HG02970 (cell line): ENCODE measurements at regions not wholly inside any gene's neighbourhood (a gene's known extent, or its start where the extent isn't known, plus 50 kb on each side); places are given as distances from the start of the nearest gene placed in this dataset.
"Not testable (repeated sequence)": the region's sequence is repeated elsewhere in the genome, so short reads cannot be mapped to it uniquely, and the experiment has no call there.

Source experiments
- ATAC-seq: cut with Tn5 transposase; IDR thresholded peaks from one replicate; pipeline ENCODE4 v1.9.1; 2021; ENCODE audit warnings: mild to moderate bottlenecking, moderate library complexity, moderate number of reproducible peaks; ENCODE audit not compliant: unreplicated experiment, low FRiP score

DNA sequence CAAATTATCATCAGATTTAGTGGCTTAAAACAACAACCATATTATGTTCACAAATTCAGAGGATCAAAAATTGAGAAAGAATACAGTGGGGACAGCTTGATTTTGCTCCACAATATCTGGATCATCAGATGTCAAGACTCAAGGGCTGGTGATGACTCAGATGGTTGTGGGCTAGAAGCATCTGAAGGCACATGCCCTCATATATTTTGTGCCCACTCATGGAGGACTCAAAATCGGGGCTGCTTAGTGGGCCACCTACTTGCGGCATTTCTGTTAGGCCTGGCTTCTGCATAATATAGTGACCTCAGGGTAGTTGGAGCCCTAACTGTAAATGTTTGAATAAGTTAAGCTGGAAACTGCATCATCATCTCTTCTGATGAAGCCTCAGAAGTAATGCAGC lies 584.5 kb downstream of the SLC16A7 start:
- no peak for ATAC-seq

DNA sequence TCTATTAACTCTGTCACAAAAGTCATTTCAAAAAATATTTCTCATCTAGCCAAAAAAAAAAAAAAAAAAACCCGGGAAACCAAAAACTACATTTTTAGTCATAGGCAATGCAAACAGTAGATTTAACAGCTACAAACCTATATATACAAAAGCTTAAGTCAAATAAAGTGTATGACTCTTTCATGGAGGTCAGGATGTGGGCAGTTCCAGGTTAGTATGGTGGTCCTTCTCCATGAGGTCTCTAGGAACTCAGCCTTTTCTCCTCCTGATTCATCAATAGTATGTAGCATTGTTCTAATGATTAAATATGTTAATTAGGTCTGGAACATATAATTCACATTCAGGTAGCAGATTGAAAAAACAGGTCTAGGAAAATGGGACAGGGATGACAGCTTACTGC lies 586.5 kb downstream of the SLC16A7 start:
- ATAC-seq, result no peak

DNA sequence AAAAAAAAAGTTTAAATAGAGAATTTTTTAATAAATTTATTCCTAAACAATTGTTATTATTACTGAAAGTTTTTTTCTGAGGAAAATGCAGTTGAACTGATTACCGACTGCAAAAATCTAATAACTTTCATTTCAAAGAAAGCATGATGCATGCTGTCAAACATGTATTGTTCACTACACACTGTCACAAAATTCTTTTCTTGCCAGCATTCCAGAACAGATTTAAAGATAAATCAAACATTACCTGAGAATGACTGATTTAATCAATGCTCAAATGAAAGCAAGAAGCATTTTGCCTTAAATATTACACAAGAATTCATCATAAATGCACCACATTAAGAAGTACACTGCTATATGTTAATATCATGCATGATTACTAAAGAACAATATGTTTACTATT lies 588.3 kb downstream of the SLC16A7 start:
- ATAC-seq, result no peak

DNA sequence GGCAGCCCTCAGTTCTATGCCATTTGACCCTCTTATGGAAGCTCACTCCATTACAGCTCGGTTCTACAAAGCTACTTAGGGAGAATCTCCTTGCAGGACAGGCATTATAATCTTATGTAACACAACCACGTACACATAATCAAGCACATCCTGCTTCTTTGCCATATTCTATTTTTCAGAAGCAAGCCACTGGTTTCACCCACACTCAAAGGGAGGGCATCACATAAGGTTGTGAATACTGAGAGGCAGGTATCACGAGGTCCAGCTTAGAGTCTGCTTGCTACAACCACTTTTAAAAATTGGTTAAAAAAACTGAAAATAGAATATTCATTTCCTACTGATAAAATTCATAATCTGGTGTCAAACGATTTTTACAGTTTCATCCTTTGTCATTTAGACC lies 589.2 kb downstream of the SLC16A7 start:
- no peak for ATAC-seq

DNA sequence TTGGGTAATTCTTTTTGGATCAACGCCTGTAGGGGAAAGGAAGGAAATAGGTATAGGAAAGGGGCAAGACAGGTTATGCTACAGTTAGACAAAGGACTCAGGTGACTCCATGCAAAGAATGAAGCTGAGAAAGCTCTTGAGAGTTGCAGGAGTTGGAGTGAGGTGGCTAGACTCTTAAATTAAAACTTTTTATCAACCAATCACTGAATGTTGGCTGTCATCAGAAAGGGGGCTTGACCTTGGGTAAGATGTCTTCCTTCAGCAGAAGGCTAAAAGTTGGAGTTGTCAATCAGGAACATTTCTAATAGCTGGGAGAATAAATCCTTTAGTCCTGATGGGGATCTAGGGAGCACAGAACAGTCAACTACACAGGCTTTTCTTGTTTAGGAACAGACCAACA lies 595.4 kb downstream of the SLC16A7 start:
- no peak for ATAC-seq

DNA sequence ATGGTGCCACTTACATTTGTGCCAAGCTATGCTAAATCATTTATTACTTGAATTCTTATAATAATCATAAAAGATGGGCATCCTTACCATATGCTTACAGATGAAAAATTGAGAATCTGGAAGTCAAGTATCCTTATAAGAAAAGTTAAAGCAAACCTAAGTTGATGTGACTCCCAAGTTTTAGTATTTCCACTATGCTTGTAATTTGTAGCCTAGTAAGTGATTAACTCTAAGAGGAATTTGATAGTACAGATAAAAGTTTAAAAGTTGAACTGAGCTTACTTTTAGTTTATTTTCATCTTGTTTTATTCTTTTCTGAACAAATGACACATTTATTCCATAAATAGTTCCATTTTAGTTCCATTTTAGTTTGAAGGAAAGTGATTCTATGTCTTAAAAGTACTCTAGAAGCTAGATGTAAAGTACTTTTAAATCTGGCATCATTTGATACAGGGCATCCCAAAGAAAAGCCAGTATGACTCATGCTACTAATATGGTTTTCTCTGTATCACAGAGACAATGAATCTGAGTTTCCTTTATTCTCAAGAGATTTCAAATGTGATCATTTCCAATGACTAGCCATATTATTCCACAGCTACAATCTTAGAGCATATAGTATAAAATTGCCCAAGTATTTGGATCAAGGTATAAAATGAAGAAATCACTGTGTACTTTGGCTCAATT lies 596.0 kb downstream of the SLC16A7 start:
- no peak for ATAC-seq

DNA sequence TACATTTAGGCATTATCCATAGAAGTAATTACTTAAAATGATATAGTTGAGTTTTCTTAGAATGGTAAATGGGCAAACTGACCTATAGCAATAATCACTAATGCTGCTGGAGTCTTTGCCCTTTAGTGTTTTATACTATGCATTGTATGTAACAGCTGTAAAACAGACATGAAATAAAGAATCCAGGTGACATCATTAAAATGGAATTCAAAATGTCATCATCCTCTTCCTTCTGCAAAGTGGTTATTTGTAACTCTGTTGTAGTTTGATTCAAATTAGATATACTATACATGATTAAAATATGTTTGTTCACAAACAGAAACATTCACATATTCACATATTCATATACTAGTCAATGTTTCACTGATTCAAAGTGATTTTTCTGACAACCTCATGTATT lies 598.8 kb downstream of the SLC16A7 start:
- ATAC-seq, result no peak

DNA sequence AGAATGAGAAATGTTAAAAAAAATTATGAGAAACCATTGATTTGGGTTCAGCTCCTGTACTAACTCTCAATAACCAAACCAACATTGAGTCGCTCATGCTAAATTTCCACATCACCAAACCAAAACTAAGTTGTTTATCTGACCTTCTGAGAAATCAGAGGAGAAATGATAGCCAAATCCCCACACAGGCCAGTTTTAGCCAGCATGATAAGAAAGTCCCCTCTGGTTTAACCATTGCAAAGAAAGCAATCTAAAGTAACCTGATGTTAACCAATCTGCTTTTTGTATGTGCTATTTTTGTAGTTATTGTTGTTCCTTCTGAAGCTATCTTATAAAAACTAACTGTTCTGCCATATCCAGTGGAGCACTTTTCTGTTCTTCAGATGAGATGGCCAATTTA lies 599.7 kb downstream of the SLC16A7 start:
- ATAC-seq, result no peak

DNA sequence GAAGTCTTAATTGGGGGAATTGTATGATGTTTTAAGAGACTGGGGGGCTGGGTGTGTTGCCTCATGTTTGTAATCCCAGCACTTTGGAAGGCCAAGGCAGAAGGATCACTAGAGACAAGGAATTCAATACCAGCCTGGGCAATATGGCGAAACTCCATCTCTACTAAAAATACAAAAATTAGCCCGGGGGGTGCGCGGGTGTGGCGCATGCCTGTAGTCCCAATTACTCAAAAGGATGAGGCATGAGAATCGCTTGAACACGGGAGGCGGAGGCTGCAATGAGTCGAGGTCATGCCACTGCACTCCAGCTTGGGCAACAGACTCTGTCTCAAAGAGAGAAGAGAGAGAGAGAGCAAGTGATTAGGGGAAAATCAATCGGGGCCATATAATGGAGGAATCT lies 600.5 kb downstream of the SLC16A7 start:
- no peak for ATAC-seq

DNA sequence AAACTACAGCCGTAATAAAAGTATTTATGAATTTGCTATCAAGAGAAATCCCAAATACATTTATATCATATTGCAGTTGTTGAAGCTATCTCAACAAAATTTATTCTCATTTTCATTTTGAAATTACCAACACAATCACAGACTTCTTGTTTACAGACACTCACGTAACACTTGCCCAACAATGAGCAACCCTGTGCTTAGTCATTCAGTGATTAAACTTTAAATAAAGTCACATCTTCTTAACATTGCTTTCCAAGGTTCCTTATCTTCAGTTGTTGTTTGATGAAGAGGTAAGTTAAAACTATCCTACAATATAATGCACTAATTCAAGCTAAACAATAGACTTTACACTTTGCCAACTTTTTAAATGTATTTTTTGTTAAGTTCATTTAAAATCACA lies 601.8 kb downstream of the SLC16A7 start:
- ATAC-seq, result no peak

DNA sequence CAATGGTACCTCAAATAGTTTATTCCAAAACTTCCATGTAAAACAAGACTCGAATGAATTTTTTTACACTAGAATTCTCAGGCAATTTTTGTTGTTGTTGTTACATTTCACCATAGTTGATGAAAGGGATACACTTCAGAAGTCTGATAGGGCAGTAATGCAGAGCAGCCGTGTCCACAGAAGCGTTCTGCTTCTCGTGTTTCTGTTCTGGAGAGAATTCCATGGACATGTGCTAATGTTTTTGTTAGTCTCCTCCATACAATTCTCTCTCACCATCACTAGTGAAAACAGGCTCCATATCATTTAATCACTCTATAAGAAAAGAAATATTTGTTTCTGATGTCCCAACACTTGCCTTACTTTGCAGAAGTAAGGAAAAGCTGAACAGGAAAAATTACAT lies 606.1 kb downstream of the SLC16A7 start:
- no peak for ATAC-seq

DNA sequence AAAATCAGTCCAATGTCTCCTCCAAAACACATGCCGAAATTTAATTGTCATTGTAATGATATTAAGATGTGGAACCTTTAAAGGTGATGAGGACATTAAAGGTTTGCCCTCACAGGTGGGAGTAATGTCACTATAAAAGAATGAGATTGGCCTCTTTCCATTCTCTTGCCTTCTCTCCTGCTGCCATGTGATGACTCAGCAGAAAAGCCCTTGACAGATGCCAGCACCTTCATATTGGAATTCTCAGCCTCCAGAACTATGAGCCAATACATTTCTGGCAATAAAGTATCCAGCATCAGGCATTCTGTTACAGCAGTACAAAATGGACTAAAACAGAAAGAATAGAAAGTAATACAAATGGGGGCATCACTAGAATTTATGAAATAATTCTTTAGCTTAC lies 609.7 kb downstream of the SLC16A7 start:
- no peak for ATAC-seq

DNA sequence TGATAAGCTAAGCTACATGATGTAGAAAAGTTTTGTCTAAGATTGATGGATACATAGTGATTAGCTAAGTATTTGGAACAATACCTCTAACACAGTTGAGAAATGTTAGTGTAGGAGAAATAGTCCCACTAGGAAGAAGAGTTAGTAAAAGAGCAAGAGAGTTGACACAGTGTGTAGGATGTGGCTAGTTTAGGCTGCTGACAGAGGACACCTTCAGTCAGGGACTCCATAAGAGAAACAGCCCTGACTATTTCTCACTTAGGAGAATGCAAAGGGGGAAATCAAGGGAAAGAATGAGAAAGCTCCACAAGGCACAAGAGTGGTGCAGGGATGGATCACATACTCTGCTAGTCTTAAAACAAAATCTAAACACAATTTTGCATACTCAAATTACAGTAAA lies 613.7 kb downstream of the SLC16A7 start:
- no peak for ATAC-seq

DNA sequence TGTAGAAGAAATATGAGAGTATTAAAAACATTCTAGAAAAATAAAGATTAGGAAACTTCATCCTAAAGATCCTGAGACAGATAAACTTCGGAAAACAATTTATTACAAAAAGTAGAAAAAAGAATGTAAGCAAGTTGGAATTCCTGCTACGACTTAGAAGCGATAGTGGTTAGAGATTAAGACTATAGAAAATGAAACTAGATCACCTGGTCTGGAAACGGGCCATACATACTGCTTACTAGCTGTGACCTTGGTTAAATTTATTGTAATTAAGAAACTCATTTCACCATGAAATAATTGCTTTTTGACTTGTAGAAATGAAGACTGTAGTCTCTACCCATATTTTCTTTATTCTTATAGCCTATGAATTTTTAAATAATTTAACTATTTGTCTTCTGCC lies 614.1 kb downstream of the SLC16A7 start:
- no peak for ATAC-seq

DNA sequence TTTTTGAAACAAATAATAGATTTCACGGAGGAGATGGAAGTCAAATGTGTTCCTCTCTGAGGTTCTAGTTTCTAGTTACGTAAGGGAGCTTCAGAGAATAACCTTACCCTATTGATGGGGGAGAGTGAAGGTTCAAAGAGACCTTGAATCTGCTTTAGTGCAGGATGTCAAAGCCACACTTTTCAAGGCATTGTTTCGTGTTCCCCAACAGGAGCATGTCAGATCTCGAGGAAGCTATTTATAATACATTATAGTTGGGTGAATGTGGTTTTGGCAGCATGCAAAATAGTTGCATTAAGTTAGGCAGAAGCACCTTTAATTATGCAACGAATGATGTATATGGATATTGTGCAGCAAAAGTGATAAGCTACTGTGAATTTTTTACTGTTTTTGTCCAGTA lies 614.9 kb downstream of the SLC16A7 start:
- ATAC-seq, result no peak

DNA sequence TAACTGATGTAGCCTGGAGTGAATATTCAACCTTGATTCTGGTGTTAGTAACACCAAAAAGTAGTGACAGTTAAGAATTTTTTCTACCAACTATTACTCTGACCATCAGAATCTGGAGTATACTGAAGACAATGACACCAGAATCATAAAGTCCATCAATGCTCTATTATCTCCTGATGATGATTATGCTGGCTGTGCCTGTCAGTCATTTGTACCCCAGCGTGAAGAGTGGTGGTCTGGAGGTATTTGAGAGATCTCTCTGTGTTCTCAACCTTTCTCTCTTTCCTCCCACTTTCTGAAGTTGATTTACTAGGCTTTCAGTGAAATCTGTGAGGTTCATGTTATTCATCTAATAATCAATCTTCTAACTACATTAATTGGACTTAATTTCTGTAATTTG lies 615.4 kb downstream of the SLC16A7 start:
- no peak for ATAC-seq

DNA sequence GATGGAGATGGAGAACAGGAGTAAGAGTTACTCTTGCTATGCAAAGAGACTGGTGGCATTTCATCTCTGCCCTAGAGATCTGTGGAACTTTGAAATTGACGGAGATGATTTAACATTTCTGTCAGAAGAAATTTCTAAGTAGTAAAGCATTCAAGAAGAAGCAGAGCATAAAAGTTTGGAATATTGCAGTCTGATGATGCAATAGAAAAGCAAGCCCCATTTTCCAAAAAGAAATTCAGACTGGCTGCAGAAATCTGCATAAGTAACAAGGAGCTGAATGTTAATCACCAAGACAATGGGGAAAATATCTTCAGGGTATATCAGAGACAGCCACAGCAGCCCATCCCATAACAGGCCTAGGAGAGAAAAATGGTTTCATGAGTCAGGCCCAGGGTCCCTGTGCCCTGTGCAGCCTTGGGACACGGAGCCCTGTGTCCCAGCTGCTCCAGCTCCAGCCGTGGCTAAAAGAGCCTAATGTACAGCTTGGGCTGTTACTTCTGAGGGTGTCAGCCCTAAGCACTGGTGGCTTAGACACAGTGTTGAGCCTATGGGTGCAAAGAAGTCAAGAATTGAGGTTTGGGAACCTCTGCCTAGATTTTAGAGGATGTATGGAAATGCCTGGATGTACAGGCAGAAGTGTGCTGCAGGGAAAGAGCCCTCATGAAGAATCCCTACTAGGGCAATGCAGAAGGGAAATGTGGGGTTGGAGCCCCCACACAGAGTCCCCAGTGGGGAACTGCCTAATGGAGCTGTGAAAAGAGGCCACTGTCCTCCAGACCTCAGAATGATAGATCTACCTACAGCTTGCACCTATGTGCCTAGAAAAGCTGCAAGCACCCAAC lies 616.6 kb downstream of the SLC16A7 start:
- no peak for ATAC-seq

DNA sequence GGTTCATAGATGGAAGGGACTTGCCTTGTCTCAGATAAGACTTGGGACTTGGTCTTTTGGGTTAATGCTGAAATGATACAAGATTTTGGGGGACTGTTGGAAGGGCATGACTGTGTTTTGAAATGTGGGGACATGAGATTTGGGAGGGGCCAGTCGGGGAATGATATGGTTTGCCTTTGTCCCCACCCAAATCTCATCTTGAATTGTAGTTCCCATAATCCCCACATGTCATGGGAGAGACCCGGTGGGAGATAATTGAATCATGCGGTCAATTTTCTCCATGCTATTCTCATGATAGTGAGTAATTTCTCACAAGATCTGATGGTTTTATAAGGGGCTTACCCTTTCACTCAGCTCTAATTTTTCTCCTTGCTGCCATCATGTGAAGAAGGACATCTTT lies 617.4 kb downstream of the SLC16A7 start:
- not testable (repeated sequence) for ATAC-seq

DNA sequence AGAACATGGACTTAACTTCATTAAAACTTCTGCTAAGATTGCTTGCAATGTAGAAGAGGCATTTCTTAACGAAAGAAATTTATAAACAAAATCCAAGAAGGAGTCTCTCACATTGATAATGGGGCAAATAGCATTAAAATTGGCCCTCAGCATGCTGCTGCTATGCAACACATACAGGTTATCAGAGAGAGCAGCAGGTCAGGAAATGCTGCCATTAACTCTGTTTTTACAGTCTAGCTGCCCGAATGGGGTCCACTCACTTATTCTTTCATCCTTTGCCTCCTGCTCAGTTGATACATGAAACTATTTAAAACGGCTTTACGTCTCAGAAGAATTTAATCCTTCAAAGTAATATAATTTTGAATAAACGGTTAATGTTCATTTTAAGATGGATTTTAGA lies 620.4 kb downstream of the SLC16A7 start:
- ATAC-seq, result no peak

DNA sequence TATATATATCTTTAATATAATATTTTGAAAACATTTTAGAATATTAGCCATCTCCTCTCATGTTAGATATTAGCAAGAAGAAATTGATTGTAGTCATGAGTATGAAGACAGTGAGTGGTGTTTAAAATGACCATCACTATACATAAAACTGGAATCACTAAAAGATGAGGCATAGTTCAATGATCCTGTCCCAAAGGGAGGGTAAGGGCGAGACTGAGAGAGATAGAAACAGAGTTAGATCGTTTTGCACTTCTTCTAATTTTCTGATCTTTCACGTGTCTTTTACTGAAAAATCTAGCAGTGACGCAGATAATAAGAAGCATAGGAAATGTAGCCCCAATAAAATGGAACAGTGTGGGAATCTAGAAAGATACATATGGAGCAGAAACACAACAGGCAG lies 627.4 kb downstream of the SLC16A7 start:
- ATAC-seq, result no peak

DNA sequence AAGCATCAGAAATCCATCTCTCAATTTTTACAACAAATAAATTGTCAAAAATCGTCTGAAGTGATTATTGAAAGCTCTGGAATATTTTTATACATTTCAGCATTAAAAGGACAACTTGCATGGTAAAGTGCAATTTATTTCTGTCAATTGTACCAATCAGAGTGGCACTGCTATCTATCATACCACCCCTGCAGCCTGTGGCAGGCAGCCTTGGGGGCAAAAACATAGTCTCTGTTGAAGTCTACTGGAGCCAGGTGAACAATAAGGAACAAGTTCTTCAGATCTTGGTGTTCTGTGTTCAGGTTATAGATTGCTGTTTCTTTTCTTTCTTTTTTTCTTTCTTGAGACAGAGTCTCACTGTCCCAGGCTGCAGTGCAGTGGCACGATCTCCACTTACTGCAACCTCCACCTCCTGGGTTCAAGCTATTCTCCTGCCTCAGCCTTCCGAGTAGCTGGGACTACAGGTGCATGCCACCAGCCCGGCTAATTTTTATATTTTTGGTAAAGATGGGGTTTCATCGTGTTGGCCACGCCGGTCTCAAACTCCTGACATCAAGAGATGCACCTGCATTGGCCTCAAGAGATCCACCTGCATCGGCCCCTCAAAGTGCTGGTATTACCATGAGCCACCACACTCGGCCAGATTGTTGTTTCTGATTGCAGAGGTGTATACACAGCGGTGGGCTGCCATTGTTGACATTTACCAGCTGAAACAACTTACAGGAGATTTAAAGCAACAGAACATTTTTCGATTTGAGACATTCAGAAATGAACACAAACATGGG lies 629.6 kb downstream of the SLC16A7 start:
- no peak for ATAC-seq
